PFSK-1 (cell line): ENCODE measurements at regions not wholly inside any gene's neighbourhood (a gene's known extent, or its start where the extent isn't known, plus 50 kb on each side); places are given as distances from the start of the nearest gene placed in this dataset.

ENCODE experiments used
- FOXP2 ChIP-seq: optimal IDR thresholded peaks from 2 replicates; pipeline ENCODE3; 2011; ENCODE audit warnings: borderline replicate concordance, control low read depth, inconsistent platforms; ENCODE audit not compliant: insufficient read depth; ENCODE audit errors: extremely low read length, extremely low read depth
- POLR2AphosphoS5 ChIP-seq: IDR thresholded peaks from 2 replicates; pipeline ENCODE4 v1.6.1; 2012; ENCODE audit warnings: low read depth, mild to moderate bottlenecking, control low read depth, low read length, moderate library complexity
- REST ChIP-seq, 2 experiments: IDR thresholded peaks; 2 replicates each; pipeline versions ENCODE4 v1.6.1 to v1.8.0; 2011 to 2012; ENCODE audit warnings: low read depth in 2 of 2, low read length in 2 of 2, control low read depth in 1 of 2, inconsistent platforms in 1 of 2, mild to moderate bottlenecking in 1 of 2, moderate library complexity in 1 of 2; ENCODE audit not compliant: insufficient read depth in 1 of 2
- SIN3A ChIP-seq: IDR thresholded peaks from 2 replicates; pipeline ENCODE4 v1.6.1; 2012; ENCODE audit warnings: mild to moderate bottlenecking, low read length, moderate library complexity, borderline replicate concordance; ENCODE audit not compliant: insufficient read depth
- TAF1 ChIP-seq: IDR thresholded peaks from 2 replicates; pipeline ENCODE4 v1.6.1; 2012; ENCODE audit warnings: low read length, control low read depth, borderline replicate concordance; ENCODE audit not compliant: insufficient read depth

- TF ChIP-seq TAF1 (no peak), POLR2AphosphoS5 (no peak), SIN3A (no peak), FOXP2 (no peak), REST (IDR thresholded peaks at IDR 0.05; ENCODE audit: insufficient read depth in 1 of 2, low read depth in 2 of 2, low read length in 2 of 2) (no peak)
These were observed 1206.6 kb downstream of the BRD1 start for GRCh38 chr22:48621085-48621484.

GRCh38 chr22:48619721-48620120 lies 1208.0 kb downstream of the BRD1 start:
- no peak for TF ChIP-seq FOXP2
- TF ChIP-seq TAF1, result no peak
- TF ChIP-seq POLR2AphosphoS5, result no peak
- no peak for TF ChIP-seq REST (IDR thresholded peaks at IDR 0.05; ENCODE audit: insufficient read depth in 1 of 2, low read depth in 2 of 2, low read length in 2 of 2)
- TF ChIP-seq SIN3A, result no peak

GRCh38 chr22:48618326-48618725 lies 1209.3 kb downstream of the BRD1 start:
- no peak for TF ChIP-seq FOXP2
- TF ChIP-seq SIN3A, result no peak
- TF ChIP-seq REST (IDR thresholded peaks at IDR 0.05; ENCODE audit: insufficient read depth in 1 of 2, low read depth in 2 of 2, low read length in 2 of 2), result no peak
- no peak for TF ChIP-seq TAF1
- TF ChIP-seq POLR2AphosphoS5, result no peak

GRCh38 chr22:48616656-48617055 lies 1211.0 kb downstream of the BRD1 start:
- TF ChIP-seq SIN3A, result no peak
- TF ChIP-seq TAF1, result no peak
- TF ChIP-seq POLR2AphosphoS5, result no peak
- no peak for TF ChIP-seq REST (IDR thresholded peaks at IDR 0.05; ENCODE audit: insufficient read depth in 1 of 2, low read depth in 2 of 2, low read length in 2 of 2)
